ENCODE measurements at regions not wholly inside any gene's neighbourhood (a gene's known extent, or its start where the extent isn't known, plus 50 kb on each side); places are given as distances from the start of the nearest gene placed in this dataset.

- no peaks in the 10 kb centered on the region for H3K27me3 ChIP-seq
- no peak overlapping the region for H3K27ac ChIP-seq
- no peak for DNase-seq (ENCODE audit: low read depth in 1 of 2, low spot score in 1 of 2)
- no peaks in the 10 kb centered on the region for H3K36me3 ChIP-seq
- H3K4me1 ChIP-seq (ENCODE audit: low read depth), result no peaks in the 10 kb centered on the region
- H3K4me3 ChIP-seq, result no peak overlapping the region
- H3K9me3 ChIP-seq (ENCODE audit: low read depth), result no peaks in the 10 kb centered on the region
- no peak for TF ChIP-seq CTCF (IDR thresholded peaks at IDR 0.05; ENCODE audit: low read depth, low read length)
Measured at GRCh38 chr2:17271416-17271815, 246.8 kb downstream of the RAD51AP2 start.

- H3K36me3 ChIP-seq, result no peaks in the 10 kb centered on the region
- TF ChIP-seq CTCF (IDR thresholded peaks at IDR 0.05; ENCODE audit: low read depth, low read length), result no peak
- H3K27me3 ChIP-seq, result no peaks in the 10 kb centered on the region
- no peak overlapping the region for H3K4me3 ChIP-seq
- H3K4me1 ChIP-seq (ENCODE audit: low read depth), result no peaks in the 10 kb centered on the region
- no peak overlapping the region for H3K27ac ChIP-seq
- H3K9me3 ChIP-seq (ENCODE audit: low read depth), result no peaks in the 10 kb centered on the region
- no peak for DNase-seq (ENCODE audit: low read depth in 1 of 2, low spot score in 1 of 2)
Measured at GRCh38 chr2:17270894-17271293, 247.3 kb downstream of the RAD51AP2 start.

GRCh38 chr2:17263570-17263968, 254.7 kb downstream of the RAD51AP2 start:
- Histone ChIP-seq H3K27ac (no peak overlapping the region), H3K4me1 (ENCODE audit: low read depth) (no peaks in the 10 kb centered on the region), H3K36me3 (no peaks in the 10 kb centered on the region), H3K4me3 (no peak overlapping the region), H3K27me3 (no peaks in the 10 kb centered on the region), H3K9me3 (ENCODE audit: low read depth) (no peaks in the 10 kb centered on the region)
- DNase-seq (ENCODE audit: low read depth in 1 of 2, low spot score in 1 of 2), result no peak
- TF ChIP-seq CTCF (IDR thresholded peaks at IDR 0.05; ENCODE audit: low read depth, low read length), result no peak

GRCh38 chr2:17262854-17263569, 255.2 kb downstream of the RAD51AP2 start:
- no peaks in the 10 kb centered on the region for H3K9me3 ChIP-seq (ENCODE audit: low read depth)
- no peak overlapping the region for H3K27ac ChIP-seq
- H3K27me3 ChIP-seq, result no peaks in the 10 kb centered on the region
- no peaks in the 10 kb centered on the region for H3K4me1 ChIP-seq (ENCODE audit: low read depth)
- DNase-seq (ENCODE audit: low read depth in 1 of 2, low spot score in 1 of 2), result no peak
- no peak for TF ChIP-seq CTCF (IDR thresholded peaks at IDR 0.05; ENCODE audit: low read depth, low read length)
- H3K36me3 ChIP-seq, result no peaks in the 10 kb centered on the region
- no peak overlapping the region for H3K4me3 ChIP-seq

GRCh38 chr2:17259613-17260012, 258.6 kb downstream of the RAD51AP2 start:
- Histone ChIP-seq H3K36me3 (no peaks in the 10 kb centered on the region), H3K4me3 (no peak overlapping the region), H3K4me1 (ENCODE audit: low read depth) (no peaks in the 10 kb centered on the region), H3K9me3 (ENCODE audit: low read depth) (no peaks in the 10 kb centered on the region), H3K27me3 (no peaks in the 10 kb centered on the region), H3K27ac (no peak overlapping the region)
- DNase-seq (ENCODE audit: low read depth in 1 of 2, low spot score in 1 of 2), result no peak
- no peak for TF ChIP-seq CTCF (IDR thresholded peaks at IDR 0.05; ENCODE audit: low read depth, low read length)

All from cardiac muscle cell (in vitro differentiated cells and primary cell).